H9 (cell line): ENCODE measurements at regions not wholly inside any gene's neighbourhood (a gene's known extent, or its start where the extent isn't known, plus 50 kb on each side); places are given as distances from the start of the nearest gene placed in this dataset.
"Not testable (repeated sequence)": the region's sequence is repeated elsewhere in the genome, so short reads cannot be mapped to it uniquely, and the experiment has no call there.

Source experiments
- DNase-seq: peaks from one replicate; pipeline ENCODE4 v3.0.0-alpha.2; 2017
- H2AFZ ChIP-seq: one replicate; pipeline ENCODE4 v1.6.1; 2013; ENCODE audit warnings: mild to moderate bottlenecking, low read length, control low read depth, moderate library complexity
- H2AK5ac ChIP-seq: 2 replicates; pipeline ENCODE4 v1.6.1; 2013; ENCODE audit warnings: low read length, control low read depth, mixed read lengths; ENCODE audit not compliant: insufficient read length
- H2BK120ac ChIP-seq: one replicate; pipeline ENCODE4 v1.6.1; 2013; ENCODE audit warnings: low read depth, mild to moderate bottlenecking, low read length, control low read depth, inconsistent platforms; ENCODE audit not compliant: poor library complexity, severe bottlenecking
- H2BK12ac ChIP-seq: 2 replicates; pipeline ENCODE4 v1.6.1; 2013; ENCODE audit warnings: low read length, control low read depth, mixed read lengths, low read depth; ENCODE audit not compliant: insufficient read length
- H2BK15ac ChIP-seq: 2 replicates; pipeline ENCODE4 v1.6.1; 2013; ENCODE audit warnings: low read depth, low read length, control low read depth
- H2BK20ac ChIP-seq: one replicate; pipeline ENCODE4 v1.6.1; 2013; ENCODE audit warnings: low read depth, mild to moderate bottlenecking, low read length, control low read depth, inconsistent platforms; ENCODE audit not compliant: poor library complexity, severe bottlenecking
- H2BK5ac ChIP-seq: 2 replicates; pipeline ENCODE4 v1.6.1; 2013; ENCODE audit warnings: low read length, control low read depth, mixed read lengths; ENCODE audit not compliant: insufficient read length
- H3K14ac ChIP-seq: 2 replicates; pipeline ENCODE4 v1.6.1; 2013; ENCODE audit warnings: low read length, control low read depth; ENCODE audit not compliant: insufficient read depth
- H3K18ac ChIP-seq: 2 replicates; pipeline ENCODE4 v1.6.1; 2013; ENCODE audit warnings: low read depth, mild to moderate bottlenecking, mixed read lengths, low read length, control low read depth; ENCODE audit not compliant: insufficient read length
- H3K23ac ChIP-seq: 2 replicates; pipeline ENCODE4 v1.6.1; 2013; ENCODE audit warnings: low read length, control low read depth, mixed read lengths, low read depth; ENCODE audit not compliant: insufficient read length
- H3K23me2 ChIP-seq: 2 replicates; pipeline ENCODE4 v1.6.1; 2013; ENCODE audit warnings: low read depth, mild to moderate bottlenecking, mixed read lengths, low read length, control low read depth; ENCODE audit not compliant: insufficient read length, poor library complexity, severe bottlenecking
- H3K27ac ChIP-seq: 2 replicates; pipeline ENCODE4 v1.5.1; 2013; ENCODE audit warnings: low read length, control low read depth, mixed read lengths, low read depth; ENCODE audit not compliant: insufficient read length
- H3K27me3 ChIP-seq: 2 replicates; pipeline ENCODE4 v1.6.1; 2013; ENCODE audit warnings: low read length, control low read depth, inconsistent platforms; ENCODE audit not compliant: insufficient read depth
- H3K4ac ChIP-seq: 2 replicates; pipeline ENCODE4 v1.6.1; 2013; ENCODE audit warnings: low read depth, mild to moderate bottlenecking, control low read depth, inconsistent platforms, low read length, moderate library complexity
- H3K4me1 ChIP-seq: 2 replicates; pipeline ENCODE4 v1.6.1; 2013; ENCODE audit warnings: low read length, control low read depth, inconsistent platforms; ENCODE audit not compliant: insufficient read depth
- H3K4me2 ChIP-seq: 2 replicates; pipeline ENCODE4 v1.6.1; 2013; ENCODE audit warnings: low read length, control low read depth, mixed read lengths; ENCODE audit not compliant: insufficient read length, insufficient read depth
- H3K56ac ChIP-seq: 2 replicates; pipeline ENCODE4 v1.6.1; 2013; ENCODE audit warnings: low read depth, mild to moderate bottlenecking, mixed read lengths, low read length, control low read depth; ENCODE audit not compliant: insufficient read length
- H3K79me1 ChIP-seq: 2 replicates; pipeline ENCODE4 v1.6.1; 2013; ENCODE audit warnings: low read depth, mild to moderate bottlenecking, moderate library complexity, low read length, control low read depth, inconsistent platforms; ENCODE audit not compliant: insufficient read depth, poor library complexity, severe bottlenecking
- H3K79me2 ChIP-seq: 2 replicates; pipeline ENCODE4 v1.6.1; 2013; ENCODE audit warnings: low read length, control low read depth, inconsistent platforms; ENCODE audit not compliant: insufficient read depth
- H3K9ac ChIP-seq: 2 replicates; pipeline ENCODE4 v1.6.1; 2013; ENCODE audit warnings: low read length, control low read depth, mixed read lengths; ENCODE audit not compliant: insufficient read length; ENCODE audit errors: extremely low read depth
- H3K9me3 ChIP-seq: one replicate; pipeline ENCODE4 v1.6.1; 2013; ENCODE audit warnings: low read depth, low read length, inconsistent platforms; ENCODE audit not compliant: control insufficient read depth
- H3T11ph ChIP-seq: one replicate; pipeline ENCODE4 v1.6.1; 2013; ENCODE audit warnings: mild to moderate bottlenecking, low read length, control low read depth, inconsistent platforms
- H4K20me1 ChIP-seq: one replicate; pipeline ENCODE4 v1.6.1; 2013; ENCODE audit not compliant: control insufficient read depth, insufficient read length, insufficient read depth
- H4K5ac ChIP-seq: 2 replicates; pipeline ENCODE4 v1.6.1; 2013; ENCODE audit warnings: low read depth, mild to moderate bottlenecking, mixed read lengths, low read length, control low read depth; ENCODE audit not compliant: insufficient read length
- H4K8ac ChIP-seq: replicated peaks from 2 replicates; pipeline ENCODE4 v1.6.1; 2013; ENCODE audit warnings: low read length, control low read depth, mixed read lengths, low read depth; ENCODE audit not compliant: insufficient read length
- H4K91ac ChIP-seq: 2 replicates; pipeline ENCODE4 v1.6.1; 2013; ENCODE audit warnings: low read depth, mild to moderate bottlenecking, moderate library complexity, mixed read lengths, low read length, control low read depth; ENCODE audit not compliant: insufficient read length
- H3K27ac Mint-ChIP-seq, 3 experiments: 2 replicates in 2 of 3; 3 replicates in 1 of 3; pipeline ENCODE4 v1.8.0; 2020 to 2021; ENCODE audit warnings: mixed read lengths in 3 of 3, mild to moderate bottlenecking in 1 of 3, moderate library complexity in 1 of 3
- H3K27me3 Mint-ChIP-seq: 2 replicates; pipeline ENCODE4 v1.8.0; 2021; ENCODE audit warnings: low read depth, mild to moderate bottlenecking, moderate library complexity, mixed read lengths
- H3K36me3 Mint-ChIP-seq, 3 experiments: 2 replicates in 2 of 3; 3 replicates in 1 of 3; pipeline ENCODE4 v1.8.0; 2020 to 2021; ENCODE audit warnings: low read depth in 3 of 3, mixed read lengths in 3 of 3; ENCODE audit not compliant: insufficient read depth in 1 of 3
- H3K4me1 Mint-ChIP-seq, 2 experiments: 2 replicates each; pipeline ENCODE4 v1.8.0; 2020; ENCODE audit warnings: mixed read lengths in 2 of 2
- H3K4me3 Mint-ChIP-seq, 2 experiments: 2 replicates in 1 of 2; 3 replicates in 1 of 2; pipeline ENCODE4 v1.8.0; 2020 to 2021; ENCODE audit warnings: mild to moderate bottlenecking in 2 of 2, mixed read lengths in 2 of 2, moderate library complexity in 1 of 2
- H3K9me3 Mint-ChIP-seq, 2 experiments: 2 replicates in 1 of 2; 3 replicates in 1 of 2; pipeline ENCODE4 v1.8.0; 2020; ENCODE audit warnings: mild to moderate bottlenecking in 2 of 2, mixed read lengths in 2 of 2, moderate library complexity in 1 of 2
- WGBS: extraction: QIAGEN DNeasy Blood & Tissue Kit; methylation state at CpG from one replicate; pipeline ENCODE4 v1.1.7; 2013; ENCODE audit warnings: missing lambda C conversion rate, low lambda C conversion rate, mixed read lengths; ENCODE audit not compliant: insufficient read length; ENCODE audit errors: extremely low coverage; 5-methylcytosine and 5-hydroxymethylcytosine counted together
- TF ChIP-seq, protein P1 (sequence below): fragments of 200-600 bp; sonication (generic); conservative IDR thresholded peaks from 3 replicates; pipeline ENCODE4 v1.8.0; 2021; ENCODE audit warnings: antibody characterized with exemption, mild to moderate bottlenecking

GRCh38 chr20:47914792-47915191 lies 129.5 kb upstream of the SULF2 start:
- no peak overlapping the region for H3K4ac ChIP-seq
- H2BK20ac ChIP-seq = no peak overlapping the region
- DNase-seq = no peak
- no peaks in the 10 kb centered on the region for H3K23me2 ChIP-seq
- no peak overlapping the region for H3K18ac ChIP-seq
- Mint-ChIP-seq H3K4me3 (no peak overlapping the region), H3K4me1 (peaks cover 9 to 14% of the 10 kb centered on the region in 2 experiments), H3K36me3 (peaks cover 11 to 18% (median 16%) of the 10 kb centered on the region in 3 experiments), H3K27ac (no peak overlapping the region), H3K9me3 (peaks cover 28 to 29% of the 10 kb centered on the region in 2 experiments), H3K27me3 (peaks cover 6% of the 10 kb centered on the region)
- peaks cover 5% of the 10 kb centered on the region for H3K9me3 ChIP-seq
- TF ChIP-seq, protein P1, sequence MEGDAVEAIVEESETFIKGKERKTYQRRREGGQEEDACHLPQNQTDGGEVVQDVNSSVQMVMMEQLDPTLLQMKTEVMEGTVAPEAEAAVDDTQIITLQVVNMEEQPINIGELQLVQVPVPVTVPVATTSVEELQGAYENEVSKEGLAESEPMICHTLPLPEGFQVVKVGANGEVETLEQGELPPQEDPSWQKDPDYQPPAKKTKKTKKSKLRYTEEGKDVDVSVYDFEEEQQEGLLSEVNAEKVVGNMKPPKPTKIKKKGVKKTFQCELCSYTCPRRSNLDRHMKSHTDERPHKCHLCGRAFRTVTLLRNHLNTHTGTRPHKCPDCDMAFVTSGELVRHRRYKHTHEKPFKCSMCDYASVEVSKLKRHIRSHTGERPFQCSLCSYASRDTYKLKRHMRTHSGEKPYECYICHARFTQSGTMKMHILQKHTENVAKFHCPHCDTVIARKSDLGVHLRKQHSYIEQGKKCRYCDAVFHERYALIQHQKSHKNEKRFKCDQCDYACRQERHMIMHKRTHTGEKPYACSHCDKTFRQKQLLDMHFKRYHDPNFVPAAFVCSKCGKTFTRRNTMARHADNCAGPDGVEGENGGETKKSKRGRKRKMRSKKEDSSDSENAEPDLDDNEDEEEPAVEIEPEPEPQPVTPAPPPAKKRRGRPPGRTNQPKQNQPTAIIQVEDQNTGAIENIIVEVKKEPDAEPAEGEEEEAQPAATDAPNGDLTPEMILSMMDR = no peak
- H3K23ac ChIP-seq = no peak overlapping the region
- WGBS = no CpG with 5 or more reads among the region's 1 CpG
- H3T11ph ChIP-seq = no peak overlapping the region
- no peaks in the 10 kb centered on the region for H3K79me1 ChIP-seq
- no peaks in the 10 kb centered on the region for H4K20me1 ChIP-seq
- H4K5ac ChIP-seq = no peak overlapping the region
- H4K8ac ChIP-seq = no peak overlapping the region
- H3K27me3 ChIP-seq = no peaks in the 10 kb centered on the region
- no peaks in the 10 kb centered on the region for H3K79me2 ChIP-seq
- no peak overlapping the region for H2BK15ac ChIP-seq
- H4K91ac ChIP-seq = no peak overlapping the region
- H3K9ac ChIP-seq = no peak overlapping the region
- H2AK5ac ChIP-seq = no peak overlapping the region
- no peak overlapping the region for H3K14ac ChIP-seq
- no peak overlapping the region for H2BK12ac ChIP-seq
- H2BK120ac ChIP-seq = no peak overlapping the region
- no peak overlapping the region for H3K4me2 ChIP-seq
- no peaks in the 10 kb centered on the region for H3K4me1 ChIP-seq
- no peak overlapping the region for H2AFZ ChIP-seq
- H3K56ac ChIP-seq = no peak overlapping the region
- H3K27ac ChIP-seq = no peak overlapping the region
- H2BK5ac ChIP-seq = no peak overlapping the region

DNA sequence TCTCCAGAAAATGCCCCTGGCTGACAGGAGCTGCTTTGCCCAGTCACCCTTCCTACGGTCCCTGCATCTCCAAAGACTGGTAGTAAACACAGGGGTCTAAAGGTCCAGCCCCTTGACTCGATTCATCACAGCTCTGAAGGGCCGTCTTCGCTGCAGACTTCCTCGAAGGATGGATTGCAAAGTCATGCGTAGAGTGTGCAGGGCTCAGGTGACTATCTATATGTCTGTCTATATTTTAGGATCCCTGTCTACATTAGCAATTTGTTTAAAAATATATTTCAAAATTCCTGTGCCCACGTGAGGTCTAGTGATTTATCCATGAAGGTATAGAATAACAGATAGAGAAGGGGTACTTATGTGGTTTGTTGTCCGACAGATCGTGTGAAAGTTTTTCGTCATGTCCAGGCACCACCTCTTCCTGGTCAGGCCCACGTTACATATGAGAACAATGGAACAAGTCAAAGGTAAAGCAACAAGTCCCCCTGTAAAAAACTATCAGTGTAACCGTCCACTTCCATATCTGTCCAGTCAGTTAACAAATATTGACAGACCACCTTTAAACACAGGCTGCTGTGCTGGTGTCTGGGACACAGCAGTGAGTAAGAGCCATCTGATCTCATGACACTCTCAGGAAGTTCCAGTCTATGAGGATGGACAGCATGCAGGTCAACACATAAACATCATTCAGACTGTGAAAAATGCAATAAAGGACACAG lies 127.7 kb upstream of the SULF2 start:
- not testable (repeated sequence) for H3K27ac ChIP-seq, DNase-seq, H4K8ac ChIP-seq, H4K20me1 ChIP-seq, H2BK12ac ChIP-seq, H2AK5ac ChIP-seq, H3K27me3 Mint-ChIP-seq, H3K23me2 ChIP-seq, H3K23ac ChIP-seq, H3T11ph ChIP-seq, H2BK15ac ChIP-seq, H3K18ac ChIP-seq, H3K4me3 Mint-ChIP-seq, H3K9me3 ChIP-seq, H2BK5ac ChIP-seq, H3K79me1 ChIP-seq, H2BK20ac ChIP-seq, H4K91ac ChIP-seq, H3K4ac ChIP-seq, H3K27me3 ChIP-seq, H2AFZ ChIP-seq, H3K9ac ChIP-seq, H4K5ac ChIP-seq, H3K14ac ChIP-seq, H3K56ac ChIP-seq, H3K4me1 ChIP-seq, H3K27ac Mint-ChIP-seq, H3K4me2 ChIP-seq, H2BK120ac ChIP-seq, H3K79me2 ChIP-seq
- H3K9me3 Mint-ChIP-seq = peaks cover 19 to 20% of the 10 kb centered on the region in 2 experiments
- H3K36me3 Mint-ChIP-seq = peaks cover 9 to 14% (median 12%) of the 10 kb centered on the region in 3 experiments
- H3K4me1 Mint-ChIP-seq = peaks cover 12 to 24% of the 10 kb centered on the region in 2 experiments
- WGBS = no CpG with 5 or more reads among the region's 12 CpGs
